GM23338 (cell line): ENCODE measurements at regions not wholly inside any gene's neighbourhood (a gene's known extent, or its start where the extent isn't known, plus 50 kb on each side); places are given as distances from the start of the nearest gene placed in this dataset.

ENCODE experiments used
- ATAC-seq: fragments of 200-7000 bp; cut with Tn5 transposase; 3 replicates; pipeline ENCODE4 v1.9.1; 2020
- DNase-seq: peaks from one replicate; pipeline ENCODE4 v3.0.0-alpha.2; 2015; ENCODE audit warnings: low spot score
- H2AFZ ChIP-seq: fragments of 200-600 bp; sonication (generic); 2 replicates; pipeline ENCODE4 v1.8.0; 2016; ENCODE audit warnings: antibody characterized with exemption, mild to moderate bottlenecking, moderate library complexity
- H3F3A ChIP-seq: fragments of 200-600 bp; sonication (generic); replicated peaks from 2 replicates; pipeline ENCODE4 v1.8.0; 2017; ENCODE audit warnings: antibody characterized with exemption, mixed run types, low read depth
- H3K27ac ChIP-seq: fragments of 200-600 bp; sonication (generic); 2 replicates; pipeline ENCODE4 v1.6.1; 2016; ENCODE audit warnings: low read depth
- H3K27me3 ChIP-seq: fragments of 200-600 bp; sonication (generic); 2 replicates; pipeline ENCODE4 v1.8.0; 2016; ENCODE audit warnings: mild to moderate bottlenecking, mixed run types, moderate library complexity; ENCODE audit not compliant: insufficient read depth
- H3K36me3 ChIP-seq: fragments of 200-600 bp; sonication (generic); 2 replicates; pipeline ENCODE4 v1.8.0; 2016; ENCODE audit warnings: mild to moderate bottlenecking; ENCODE audit not compliant: insufficient read depth
- H3K4me1 ChIP-seq: fragments of 200-600 bp; sonication (generic); 2 replicates; pipeline ENCODE4 v1.8.0; 2016; ENCODE audit warnings: mild to moderate bottlenecking, moderate library complexity; ENCODE audit not compliant: insufficient read depth
- H3K4me2 ChIP-seq: fragments of 200-600 bp; sonication (generic); 2 replicates; pipeline ENCODE4 v1.7.1; 2017; ENCODE audit warnings: mixed run types
- H3K4me3 ChIP-seq: fragments of 200-600 bp; sonication (generic); 2 replicates; pipeline ENCODE4 v1.6.1; 2016; ENCODE audit warnings: mixed run types
- H3K79me2 ChIP-seq: fragments of 200-600 bp; sonication (generic); replicated peaks from 2 replicates; pipeline ENCODE4 v1.8.0; 2017; ENCODE audit warnings: mild to moderate bottlenecking; ENCODE audit not compliant: insufficient read depth
- H3K9me2 ChIP-seq: fragments of 200-600 bp; sonication (generic); 2 replicates; pipeline ENCODE4 v1.8.0; 2017; ENCODE audit not compliant: insufficient read depth
- H4K20me1 ChIP-seq: fragments of 200-600 bp; sonication (generic); replicated peaks from 2 replicates; pipeline ENCODE4 v1.8.0; 2017; ENCODE audit warnings: mild to moderate bottlenecking; ENCODE audit not compliant: insufficient read depth
- H3K27ac Mint-ChIP-seq: 2 replicates; pipeline ENCODE4 v1.8.0; 2020; ENCODE audit warnings: inconsistent platforms, mild to moderate bottlenecking, moderate library complexity, mixed read lengths
- H3K27me3 Mint-ChIP-seq: 3 replicates; pipeline ENCODE4 v1.8.0; 2022; ENCODE audit warnings: low read depth, mild to moderate bottlenecking, moderate library complexity, mixed read lengths, inconsistent platforms; ENCODE audit not compliant: insufficient read depth, poor library complexity
- H3K36me3 Mint-ChIP-seq: 3 replicates; pipeline ENCODE4 v1.8.0; 2021; ENCODE audit warnings: low read depth, mild to moderate bottlenecking, inconsistent platforms, moderate library complexity, mixed read lengths
- H3K4me1 Mint-ChIP-seq: 3 replicates; pipeline ENCODE4 v1.8.0; 2020; ENCODE audit warnings: mild to moderate bottlenecking, inconsistent platforms, mixed read lengths
- H3K4me3 Mint-ChIP-seq: 3 replicates; pipeline ENCODE4 v1.8.0; 2021; ENCODE audit warnings: moderate library complexity, mild to moderate bottlenecking, inconsistent platforms, mixed read lengths
- H3K9me3 Mint-ChIP-seq: 3 replicates; pipeline ENCODE4 v1.8.0; 2020; ENCODE audit warnings: moderate library complexity, mild to moderate bottlenecking, inconsistent platforms, mixed read lengths
- CREB1 ChIP-seq: fragments of 250-450 bp; sonication (Bioruptor Pico); IDR thresholded peaks from 2 replicates; pipeline ENCODE4 v1.5.0; 2020; ENCODE audit warnings: low read depth, mild to moderate bottlenecking, moderate library complexity
- CTCF ChIP-seq, 2 experiments: fragments of 200-600 bp in 1 of 2; sonication (generic) in 1 of 2; conservative IDR thresholded peaks; 2 replicates each; pipeline versions ENCODE4 v1.5.1 to v1.6.1; 2016 to 2017; ENCODE audit warnings: antibody characterized with exemption in 2 of 2, low read depth in 2 of 2, mild to moderate bottlenecking in 2 of 2, moderate library complexity in 1 of 2
- ETS1 ChIP-seq: IDR thresholded peaks from 2 replicates; pipeline ENCODE4 v1.6.1; 2016; ENCODE audit warnings: antibody characterized with exemption
- EZH2 ChIP-seq: fragments of 200-600 bp; sonication (generic); IDR thresholded peaks from one replicate; pipeline ENCODE4 v1.8.0; 2017; ENCODE audit warnings: antibody characterized with exemption, mild to moderate bottlenecking, low read depth; ENCODE audit not compliant: unreplicated experiment
- EZH2phosphoT487 ChIP-seq: fragments of 200-600 bp; sonication (generic); IDR thresholded peaks from one replicate; pipeline ENCODE4 v1.8.1; 2018; ENCODE audit warnings: antibody characterized with exemption; ENCODE audit not compliant: unreplicated experiment
- JUNB ChIP-seq: IDR thresholded peaks from one replicate; pipeline ENCODE4 v1.6.1; 2016; ENCODE audit warnings: antibody characterized with exemption; ENCODE audit not compliant: unreplicated experiment
- NANOG ChIP-seq: IDR thresholded peaks from 2 replicates; pipeline ENCODE4 v1.6.1; 2016; ENCODE audit warnings: antibody characterized with exemption, borderline replicate concordance
- POLR2AphosphoS5 ChIP-seq: IDR thresholded peaks from 2 replicates; pipeline ENCODE4 v1.6.1; 2016; ENCODE audit warnings: antibody characterized with exemption, low read depth
- REST ChIP-seq: IDR thresholded peaks from one replicate; pipeline ENCODE4 v1.6.1; 2018; ENCODE audit warnings: antibody characterized with exemption; ENCODE audit not compliant: unreplicated experiment
- STAT1 ChIP-seq: IDR thresholded peaks from one replicate; pipeline ENCODE4 v1.6.1; 2016; ENCODE audit warnings: antibody characterized with exemption; ENCODE audit not compliant: unreplicated experiment
- ZNF462 ChIP-seq: fragments of 250-450 bp; sonication (Bioruptor Pico); IDR thresholded peaks from 2 replicates; pipeline ENCODE4 v1.5.0; 2020; ENCODE audit warnings: mild to moderate bottlenecking, moderate library complexity

- Histone ChIP-seq H3K4me2 (peak overlapping the region; percentile 69; the same call in 1 of the 2 replicates), H3K36me3 (no peaks in the 10 kb centered on the region), H3K79me2 (no peaks in the 10 kb centered on the region), H4K20me1 (no peaks in the 10 kb centered on the region), H3K27ac (peak overlapping the region; percentile 79), H3K4me1 (peaks cover 50% of the 10 kb centered on the region), H3K9me2 (no peaks in the 10 kb centered on the region; the same call in 1 of the 2 replicates), H2AFZ (no peak overlapping the region), H3K4me3 (no peak overlapping the region), H3F3A (no peaks in the 10 kb centered on the region), H3K27me3 (no peaks in the 10 kb centered on the region)
- no peaks in the 10 kb centered on the region for H3K9me3 Mint-ChIP-seq
- no peak overlapping the region for H3K4me3 Mint-ChIP-seq
- DNase-seq (peak; percentile 23), ATAC-seq (peak; percentile 49)
- peaks cover 49% of the 10 kb centered on the region for H3K4me1 Mint-ChIP-seq
- TF ChIP-seq ZNF462 (CRISPR knock-in tag) (no peak), JUNB (no peak), ETS1 (no peak), NANOG (no peak), EZH2 (no peak), REST (no peak), CTCF (conservative IDR thresholded peaks at IDR 0.05; ENCODE audit: low read depth in 2 of 2) (no peak), CREB1 (no peak), POLR2AphosphoS5 (no peak), EZH2phosphoT487 (no peak), STAT1 (no peak)
- H3K27me3 Mint-ChIP-seq, result peaks cover 1% of the 10 kb centered on the region
- H3K36me3 Mint-ChIP-seq, result no peaks in the 10 kb centered on the region
- H3K27ac Mint-ChIP-seq, result no peak overlapping the region; the same call in 1 of the 2 replicates
Observed at GRCh38 chrX:137749246-137749645, 183.3 kb downstream of the ZIC3 start.
